T-helper 1 cell (primary cell): ENCODE measurements at regions not wholly inside any gene's neighbourhood (a gene's known extent, or its start where the extent isn't known, plus 50 kb on each side); places are given as distances from the start of the nearest gene placed in this dataset.

ENCODE experiments used
- DNase-seq, 5 donors: peaks; one replicate each; pipeline ENCODE4 v3.0.0-alpha.2; 2012 to 2020

DNA sequence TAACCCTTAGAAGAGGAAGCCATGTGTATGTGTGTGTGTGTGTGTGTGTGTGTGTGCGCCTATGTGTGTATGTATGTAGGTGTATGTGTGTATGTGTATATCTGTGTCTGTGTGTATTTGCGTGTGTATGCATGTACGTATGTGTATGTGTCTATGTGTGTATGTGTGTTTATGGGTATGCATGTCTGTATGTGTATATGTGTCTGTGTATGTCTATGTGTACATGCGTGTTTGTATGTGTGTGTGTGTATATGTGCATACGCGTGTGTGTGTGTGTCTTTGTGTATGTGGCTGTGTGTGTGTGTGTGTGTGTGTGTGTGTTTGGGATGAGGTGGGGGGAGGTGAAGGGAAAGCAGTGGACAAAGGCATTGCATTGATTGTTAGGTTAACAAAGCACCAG lies 380.2 kb downstream of the HRH4 start:
- no peak for DNase-seq

DNA sequence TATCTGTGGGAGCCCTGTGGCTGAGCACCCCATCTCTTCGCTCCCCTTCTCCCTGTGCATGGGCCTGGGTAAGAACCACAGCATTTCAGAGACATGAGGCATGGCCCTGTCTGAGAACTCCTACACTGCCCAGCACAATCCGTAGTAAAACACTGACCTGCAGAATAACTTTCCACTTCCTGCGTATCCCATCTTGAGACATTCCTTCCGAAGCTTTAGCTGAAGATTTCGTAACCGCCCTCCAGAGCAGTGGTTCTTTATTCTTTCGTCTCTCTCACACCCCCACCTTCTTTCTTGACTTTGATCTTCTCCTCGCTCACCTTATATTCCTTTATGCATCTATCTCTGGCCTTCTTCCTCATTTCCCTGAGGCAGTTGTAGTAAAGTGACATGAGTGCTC lies 381.1 kb downstream of the HRH4 start:
- no peak for DNase-seq

DNA sequence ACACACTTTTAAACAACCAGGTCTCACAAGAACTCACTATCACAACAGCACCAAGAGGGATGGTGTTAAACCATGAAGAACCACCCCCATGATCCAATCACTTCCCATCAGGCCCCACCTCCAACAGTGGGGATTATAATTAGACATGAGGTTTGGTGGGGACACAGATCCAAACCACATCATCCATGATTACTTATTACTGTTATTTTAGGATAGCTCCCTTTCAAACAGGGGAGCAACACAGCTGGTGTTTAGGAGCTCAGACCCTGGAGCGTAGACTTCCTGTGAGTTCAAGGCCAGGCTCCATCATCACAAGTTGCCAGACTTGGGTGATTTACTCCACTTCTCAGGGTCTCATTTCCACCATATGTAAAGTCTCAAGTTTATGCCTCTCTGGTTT lies 382.7 kb downstream of the HRH4 start:
- DNase-seq, result no peak

DNA sequence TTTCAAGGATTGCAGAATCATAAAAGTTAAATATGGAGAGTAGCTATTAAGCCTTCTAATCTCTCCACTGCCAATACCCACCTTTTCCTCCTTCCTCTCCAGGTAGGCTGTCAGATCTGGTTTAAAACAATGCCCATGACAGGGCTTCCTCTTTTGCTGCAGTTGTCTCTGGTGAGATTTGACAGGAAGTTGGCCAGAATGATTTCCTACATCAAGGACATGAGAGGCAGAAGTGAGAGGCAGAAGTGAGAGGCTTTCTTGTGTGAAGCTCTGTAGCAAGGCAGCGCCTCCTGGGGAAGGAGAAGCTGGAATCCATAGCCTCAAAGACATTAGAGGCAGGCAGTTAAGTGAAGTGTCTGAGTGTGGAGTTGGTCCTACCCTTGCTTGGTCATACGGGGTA lies 385.7 kb downstream of the HRH4 start:
- DNase-seq, result no peak

DNA sequence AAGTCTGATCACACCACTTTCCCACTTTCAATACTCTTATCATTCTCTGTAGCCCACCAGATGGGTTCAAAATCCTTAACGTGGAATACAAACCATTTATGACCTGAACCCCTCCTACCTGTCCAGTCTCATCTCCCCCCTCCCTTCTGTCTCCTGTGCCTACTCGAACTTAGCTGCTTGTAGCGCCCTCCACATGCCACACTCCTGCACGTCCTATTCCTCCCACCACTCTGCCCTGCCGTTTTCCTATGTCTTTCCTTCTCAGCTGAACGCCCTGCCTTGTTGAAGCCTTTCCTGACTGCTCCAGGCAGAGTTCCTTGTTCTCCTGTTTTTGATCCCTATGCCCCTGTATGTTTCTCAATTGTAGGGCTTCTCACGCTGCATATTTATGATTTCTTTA lies 390.1 kb downstream of the HRH4 start:
- no peak for DNase-seq

DNA sequence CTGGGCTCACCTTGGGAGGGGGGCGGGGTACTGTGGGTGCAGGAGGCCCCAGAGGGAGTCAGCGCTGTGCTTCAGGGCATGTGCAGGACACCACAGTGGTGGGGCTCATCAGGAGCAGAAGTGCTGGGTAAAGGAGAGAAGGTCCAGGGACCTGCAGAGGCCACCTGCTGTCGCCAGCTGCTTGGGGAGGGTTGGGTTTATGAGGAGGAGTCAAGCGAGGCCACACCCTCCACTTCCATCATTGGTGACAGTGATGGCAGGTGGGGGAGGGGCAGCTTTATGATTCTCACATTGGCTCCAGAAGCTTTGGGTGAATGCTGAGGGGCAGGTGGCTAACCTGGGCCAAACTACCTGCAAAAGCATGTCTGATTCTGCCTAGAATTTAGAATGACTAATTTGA lies 392.6 kb downstream of the HRH4 start:
- no peak for DNase-seq

DNA sequence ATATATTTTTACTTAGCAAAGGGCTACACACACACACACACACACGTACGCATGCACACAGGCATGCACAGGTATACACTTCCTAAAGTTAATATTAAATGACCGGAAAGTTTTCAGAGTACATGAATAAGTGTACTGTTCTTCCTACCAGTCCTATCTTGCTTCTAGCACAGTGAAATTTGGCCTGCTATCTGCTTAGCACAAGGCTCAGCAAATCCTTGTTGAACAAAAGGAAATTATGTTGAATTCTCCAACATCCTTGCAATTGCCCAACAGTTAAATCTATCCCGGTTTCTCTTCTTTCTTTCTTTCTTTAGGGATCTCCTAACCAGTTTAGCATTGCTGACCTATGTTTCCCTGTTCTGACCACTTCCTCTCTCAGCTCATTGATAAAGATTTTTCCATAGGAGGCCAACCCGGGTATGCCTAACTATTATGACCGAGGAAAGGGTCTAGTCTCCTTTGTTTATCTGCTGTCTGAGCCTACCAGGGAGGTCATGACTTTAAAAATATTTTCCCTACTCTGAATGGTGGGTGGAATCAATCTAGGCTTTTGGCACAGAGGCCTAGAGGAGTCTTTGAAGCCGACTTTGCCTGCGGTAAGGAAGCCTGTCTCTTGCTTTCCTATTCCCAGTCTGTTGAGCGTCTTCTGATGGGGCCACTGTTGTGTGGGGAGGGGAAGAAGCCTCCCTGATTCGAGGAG lies 400.7 kb downstream of the HRH4 start:
- no peak for DNase-seq

DNA sequence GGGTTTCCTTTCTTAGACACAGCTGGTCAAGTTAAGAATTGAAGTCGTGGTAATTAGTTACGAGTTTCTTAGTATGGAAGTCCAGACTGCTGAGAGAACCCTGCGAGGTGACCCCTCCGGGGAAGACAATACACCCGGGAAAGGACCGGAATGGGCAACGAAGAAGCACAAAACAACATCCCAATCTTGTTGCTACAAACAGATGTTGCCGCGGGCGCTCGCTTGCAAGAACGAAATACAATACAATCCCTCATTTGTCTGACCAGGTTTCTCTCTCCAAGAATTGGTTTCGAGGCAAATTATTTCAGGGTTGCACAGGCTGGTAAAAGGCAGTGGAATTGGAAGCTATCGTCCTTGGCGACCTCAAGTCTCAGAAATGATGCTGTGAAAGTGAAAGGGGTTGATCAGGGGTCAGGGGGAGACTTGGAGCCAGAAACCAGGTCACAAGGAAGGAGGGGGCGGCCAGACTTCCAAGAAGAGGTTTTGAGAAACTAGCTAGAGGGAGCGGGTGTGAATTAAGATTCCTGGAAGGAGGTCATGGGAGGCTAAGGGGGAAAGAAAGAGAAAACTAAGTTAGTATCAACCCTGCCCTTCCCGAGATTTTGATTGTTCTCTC lies 401.9 kb downstream of the HRH4 start:
- DNase-seq, result no peak

DNA sequence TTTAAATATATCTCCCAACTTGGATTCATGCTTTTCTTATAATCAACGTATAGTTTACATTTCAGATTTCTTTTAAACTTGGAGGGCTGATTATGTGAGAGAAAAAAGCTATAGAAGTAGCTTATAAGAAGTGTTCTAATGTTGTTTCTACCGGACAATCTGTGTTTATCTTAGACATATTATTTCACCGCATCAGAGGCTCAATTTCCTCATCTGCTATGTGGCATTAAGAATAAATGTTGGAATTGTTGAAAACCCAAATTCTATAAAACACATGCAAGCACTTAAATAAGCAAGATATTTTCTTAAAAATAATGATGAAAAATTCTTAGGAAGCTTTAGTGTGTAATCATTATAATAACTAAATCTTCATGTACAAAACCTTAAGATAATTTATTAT lies 407.9 kb downstream of the HRH4 start:
- DNase-seq, result no peak

DNA sequence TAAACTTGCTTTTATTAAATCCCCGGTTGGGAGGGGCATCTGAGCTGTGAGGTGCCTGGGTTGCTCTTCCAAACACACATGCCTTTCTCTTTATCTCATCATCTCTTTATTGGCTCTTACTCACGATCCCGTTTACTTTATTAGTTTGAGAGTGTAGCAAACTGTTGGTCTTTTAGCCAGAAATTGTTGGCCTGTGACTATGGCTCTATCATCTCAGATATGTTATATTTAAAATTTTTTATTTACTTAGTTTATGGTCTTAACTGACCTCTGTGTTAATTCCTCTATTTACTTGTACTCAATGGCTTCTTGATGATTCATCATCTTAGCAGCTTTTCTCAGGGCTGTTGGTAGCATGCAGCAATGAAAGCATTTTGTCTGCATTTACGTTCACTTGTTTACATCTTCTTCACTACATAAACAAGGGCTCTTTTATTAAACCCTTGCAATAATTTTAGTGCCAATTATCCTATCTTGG lies 408.4 kb downstream of the HRH4 start:
- no peak for DNase-seq

DNA sequence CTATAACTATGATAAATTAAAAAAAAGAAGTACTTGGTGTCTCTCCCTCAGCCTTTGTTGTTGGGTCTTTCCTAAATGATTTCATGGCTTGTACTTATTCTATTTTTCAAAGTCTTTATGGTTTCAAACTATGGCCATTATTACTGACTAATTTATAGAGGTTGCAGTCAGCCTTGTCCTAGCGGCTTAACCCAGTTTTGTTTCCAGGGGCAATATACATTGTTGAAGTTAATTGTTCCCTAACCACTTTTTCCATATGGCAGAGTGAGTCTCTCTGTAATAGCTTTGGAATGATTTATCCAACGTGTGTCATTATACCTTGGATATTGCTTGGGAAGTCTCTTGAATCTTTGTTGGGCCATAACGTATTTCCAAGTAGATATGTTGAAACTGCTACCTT lies 408.8 kb downstream of the HRH4 start:
- DNase-seq, result no peak

DNA sequence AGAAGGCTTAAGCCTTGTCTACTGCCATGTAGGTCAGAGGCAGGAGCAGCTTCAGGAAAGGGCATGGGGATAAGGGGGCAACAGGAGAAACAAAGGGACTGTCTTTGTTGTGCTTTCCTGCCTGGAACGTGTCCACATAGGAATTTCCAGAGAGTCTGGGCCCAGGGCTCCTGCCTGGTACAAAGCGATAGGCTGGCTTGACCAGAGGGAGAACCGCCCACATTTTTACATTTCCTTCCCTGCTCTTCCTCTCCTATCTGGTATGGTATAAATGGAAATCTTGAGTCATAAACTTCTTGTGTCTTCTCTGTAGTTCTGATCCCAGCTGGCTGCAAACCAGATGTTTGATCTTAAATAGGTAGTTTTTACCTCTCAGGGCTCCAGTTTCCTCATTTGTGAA lies 414.8 kb downstream of the HRH4 start:
- DNase-seq, result no peak

DNA sequence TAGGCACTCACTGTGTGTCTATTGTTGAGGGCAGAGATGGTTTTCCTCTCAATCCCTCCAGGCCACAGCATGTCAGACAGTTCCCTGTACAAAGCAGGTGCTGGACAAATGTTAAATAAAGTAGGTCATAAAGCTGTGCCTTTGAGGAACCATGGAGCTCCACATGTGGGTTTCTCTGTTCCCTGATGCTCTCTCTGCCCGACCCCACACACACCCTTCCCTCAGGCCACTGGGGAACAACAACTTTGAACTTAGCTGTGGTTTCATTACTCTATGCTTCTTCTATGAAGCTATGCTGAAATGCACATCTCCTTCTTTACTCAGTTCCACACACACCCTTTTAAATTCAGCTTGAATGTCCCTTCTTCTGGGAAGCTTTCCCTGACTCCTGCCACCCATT lies 415.3 kb downstream of the HRH4 start:
- DNase-seq, result no peak

DNA sequence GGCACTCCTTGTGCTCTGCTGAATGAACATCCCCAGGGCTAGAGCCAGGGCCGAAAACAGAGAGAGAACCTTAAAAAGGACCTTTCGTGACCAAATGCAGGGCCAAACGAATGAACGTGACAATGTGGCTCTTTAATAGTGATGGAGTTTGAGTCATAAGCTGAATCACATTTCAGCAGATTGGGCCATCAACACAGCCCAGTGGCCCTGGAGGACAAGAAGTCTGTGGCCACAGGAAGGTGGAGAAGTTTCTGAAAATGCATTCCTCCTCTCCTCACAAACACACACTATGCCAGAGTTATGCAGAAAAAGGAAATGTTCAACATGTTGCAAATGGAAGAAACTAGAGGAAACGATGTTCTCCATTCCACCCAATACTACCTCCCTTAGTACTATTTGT lies 415.8 kb downstream of the HRH4 start:
- no peak for DNase-seq

DNA sequence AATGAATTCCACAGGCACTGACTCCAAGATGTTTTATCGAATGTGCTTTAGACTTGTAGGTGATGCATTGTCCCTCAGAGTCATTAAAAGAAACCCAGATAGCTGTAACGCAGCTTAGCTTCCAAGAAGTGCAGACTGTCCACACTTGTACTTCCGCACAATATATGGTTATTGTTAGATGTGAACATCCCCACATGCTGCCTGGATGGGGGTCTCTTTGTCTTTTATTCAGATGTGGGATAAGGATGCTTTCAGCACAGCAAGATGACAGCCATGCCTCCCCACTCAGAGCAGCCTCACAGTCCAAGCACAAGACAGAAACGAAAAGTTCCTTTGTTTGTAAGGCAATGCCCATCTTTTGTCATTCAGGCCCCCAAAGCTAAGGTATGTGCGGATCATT lies 416.6 kb downstream of the HRH4 start:
- DNase-seq, result no peak

DNA sequence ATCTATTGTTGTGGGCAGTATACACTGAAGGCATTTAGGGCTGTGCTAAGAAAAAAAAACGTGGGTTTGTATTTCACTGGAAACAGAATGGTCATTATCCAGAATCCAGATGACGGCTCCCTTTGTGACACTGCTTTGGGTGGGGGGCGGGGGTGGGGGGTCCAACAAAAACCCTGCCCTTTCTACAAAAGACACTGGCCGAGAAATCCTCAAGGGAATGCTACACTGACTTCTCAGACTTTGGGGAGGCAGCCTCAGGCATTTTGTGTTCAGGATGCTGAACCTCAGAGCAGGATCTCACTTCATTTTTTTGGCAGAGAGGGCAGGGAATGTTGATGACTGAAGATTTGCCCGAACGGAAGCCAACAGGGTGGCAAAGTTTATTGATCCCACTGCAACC lies 417.1 kb downstream of the HRH4 start:
- DNase-seq, result no peak

DNA sequence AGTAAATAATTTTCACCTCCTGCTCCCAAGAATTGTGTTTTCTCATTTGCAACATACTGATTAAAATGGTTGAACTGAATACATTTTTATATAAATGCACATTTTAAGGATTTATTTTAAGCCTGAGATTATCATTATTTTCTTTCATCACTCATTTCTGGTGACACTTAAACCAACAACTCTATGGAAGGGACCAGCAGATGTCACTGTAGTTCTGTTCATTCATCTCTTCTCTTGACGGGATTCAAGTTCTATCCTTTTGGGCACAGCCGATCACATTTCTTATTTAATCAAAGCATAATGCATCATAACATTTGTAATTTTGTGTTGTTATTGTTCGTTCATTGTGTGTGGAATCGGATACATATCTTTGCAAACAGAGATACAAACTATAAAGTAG lies 417.9 kb downstream of the HRH4 start:
- no peak for DNase-seq

DNA sequence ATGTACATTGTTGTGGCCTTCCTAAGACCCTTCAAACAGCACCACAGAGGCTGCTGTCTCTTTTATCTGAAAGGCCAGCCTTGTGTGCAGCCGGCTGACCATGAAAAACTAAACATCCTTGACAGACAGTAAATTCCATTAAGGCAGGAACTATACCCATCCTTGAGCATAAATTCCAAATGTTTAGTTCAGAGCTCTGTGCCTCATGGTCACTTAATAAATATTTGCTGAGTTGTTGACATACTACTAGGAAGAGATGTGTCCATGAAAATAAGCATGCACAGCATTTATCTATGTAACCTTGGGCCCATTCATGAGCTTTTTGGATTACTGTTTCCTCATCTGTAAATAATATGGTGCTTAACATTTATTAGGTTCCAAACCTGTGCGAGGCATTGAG lies 424.8 kb downstream of the HRH4 start:
- no peak for DNase-seq

DNA sequence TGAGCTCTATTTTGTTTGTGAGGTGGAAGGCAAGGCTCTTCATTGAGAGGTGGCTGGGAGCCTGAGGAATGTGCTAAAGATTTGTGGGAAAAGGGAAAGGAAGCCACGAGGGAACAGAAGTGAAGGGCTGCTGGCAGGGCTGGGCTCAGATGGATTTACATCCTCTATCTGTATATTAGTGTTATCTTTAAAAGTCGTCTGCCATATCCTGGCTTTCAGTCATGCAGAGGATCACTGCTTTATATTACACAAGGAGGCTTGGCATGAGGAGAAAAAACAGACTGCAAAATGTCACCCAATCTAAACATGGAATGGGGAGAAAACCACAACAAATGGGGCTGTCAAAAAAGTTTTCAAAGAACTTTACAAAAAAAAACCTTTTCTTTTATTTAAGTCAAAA lies 434.4 kb downstream of the HRH4 start:
- DNase-seq, result no peak

DNA sequence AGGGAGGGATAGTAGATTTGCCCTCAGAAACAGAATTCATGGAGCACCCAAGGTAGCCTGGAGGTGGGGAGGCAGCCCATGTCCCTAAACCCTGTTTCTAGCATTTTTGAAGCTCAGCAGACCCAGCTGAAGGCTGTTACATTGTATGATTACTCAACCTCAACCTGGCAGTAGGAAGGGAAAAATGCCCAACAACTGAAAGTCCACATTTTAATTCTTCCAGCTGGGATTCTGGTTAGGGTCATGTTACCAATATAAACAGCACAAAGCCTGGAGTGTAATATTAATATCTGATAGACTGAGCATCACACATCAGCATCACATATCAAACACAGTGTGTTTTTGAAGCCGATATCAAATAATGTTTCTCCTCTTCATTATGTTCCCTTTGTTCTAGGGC lies 437.0 kb downstream of the HRH4 start:
- no peak for DNase-seq

DNA sequence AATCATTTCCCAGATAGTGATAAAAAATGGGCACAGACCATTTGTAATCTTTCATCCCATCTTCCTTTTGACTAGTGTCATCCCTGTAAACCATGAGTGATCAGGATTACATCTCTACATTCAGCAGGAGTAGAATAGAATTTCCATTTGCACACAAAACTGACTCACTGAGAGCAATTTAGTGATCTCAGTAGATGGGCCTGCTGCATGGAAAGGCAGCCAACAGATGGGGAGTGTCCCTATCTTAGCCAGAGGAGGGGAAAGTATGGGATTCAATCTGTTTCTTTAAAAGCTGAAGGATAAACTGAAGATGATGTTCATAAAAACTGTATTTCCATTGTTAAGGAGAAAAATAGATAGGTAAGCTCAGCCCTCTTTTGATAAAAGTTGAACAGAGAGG lies 441.7 kb downstream of the ZNF521 start:
- DNase-seq, result no peak

DNA sequence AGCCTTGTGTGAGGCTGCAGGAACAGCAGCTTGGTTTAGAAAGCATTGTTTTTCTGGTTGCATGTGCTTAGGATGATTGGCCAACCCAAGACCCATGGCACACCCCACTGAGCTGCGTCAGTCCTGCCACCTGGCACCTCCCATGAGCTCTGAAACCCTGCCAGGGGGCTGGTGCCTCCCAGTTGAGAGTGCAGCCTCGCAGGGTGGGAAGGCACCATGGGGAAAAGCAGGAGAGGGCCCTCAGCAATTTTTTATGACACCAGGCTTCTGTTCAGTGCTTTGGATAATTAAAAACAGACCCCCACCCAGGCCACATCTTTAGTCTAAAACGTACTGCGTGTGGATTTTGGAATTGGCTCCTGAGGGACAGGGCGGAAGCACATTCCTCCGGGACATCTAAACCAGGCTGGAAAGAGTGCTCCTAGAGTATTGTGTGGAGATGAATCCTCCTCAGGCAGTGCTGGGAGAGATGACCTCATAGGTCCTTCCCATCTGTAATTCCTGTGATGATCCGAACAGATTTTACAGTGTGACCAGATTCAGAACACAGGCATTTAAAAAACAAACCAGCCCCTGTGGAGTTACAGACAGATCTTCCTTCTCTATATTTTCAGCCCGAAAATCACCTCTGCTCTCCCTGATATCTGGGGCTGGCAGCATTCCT lies 438.3 kb downstream of the ZNF521 start:
- DNase-seq, result no peak

DNA sequence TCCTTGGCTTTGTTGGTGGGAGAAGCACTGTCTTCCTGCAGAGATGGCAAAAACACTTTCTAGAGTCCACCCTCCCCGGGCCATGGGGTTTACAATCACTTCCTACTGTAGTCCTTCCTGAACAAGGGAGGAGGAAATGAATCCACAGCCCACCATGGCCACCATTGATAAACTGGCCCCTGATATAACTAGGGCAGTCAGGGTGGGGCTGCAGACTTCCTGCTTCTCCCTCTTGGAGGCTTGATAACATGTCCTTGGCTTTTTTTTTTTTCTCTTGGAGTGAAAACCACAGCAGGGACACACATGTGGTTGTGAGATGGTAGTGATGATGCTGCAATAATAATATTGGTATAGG lies 437.8 kb downstream of the ZNF521 start:
- DNase-seq, result no peak

DNA sequence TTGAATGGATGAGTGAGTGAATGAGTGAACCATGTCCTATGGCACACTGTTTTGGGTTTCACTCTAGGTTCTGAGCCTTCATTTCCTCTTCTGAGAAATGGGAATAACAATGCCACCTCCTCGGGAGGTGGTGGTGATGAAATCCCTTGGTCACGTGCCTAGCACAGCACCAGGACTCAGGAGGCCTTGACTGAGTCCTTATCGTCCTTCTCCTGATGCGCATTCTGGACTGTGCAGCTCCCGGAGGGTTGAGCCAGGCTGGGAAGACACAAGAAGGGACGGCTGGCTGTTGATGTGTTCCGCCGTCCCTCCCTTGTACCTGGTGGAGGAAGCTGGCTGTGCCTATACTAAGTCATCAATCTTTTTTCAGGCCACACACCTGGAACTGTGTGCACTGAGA lies 437.3 kb downstream of the ZNF521 start:
- no peak for DNase-seq

DNA sequence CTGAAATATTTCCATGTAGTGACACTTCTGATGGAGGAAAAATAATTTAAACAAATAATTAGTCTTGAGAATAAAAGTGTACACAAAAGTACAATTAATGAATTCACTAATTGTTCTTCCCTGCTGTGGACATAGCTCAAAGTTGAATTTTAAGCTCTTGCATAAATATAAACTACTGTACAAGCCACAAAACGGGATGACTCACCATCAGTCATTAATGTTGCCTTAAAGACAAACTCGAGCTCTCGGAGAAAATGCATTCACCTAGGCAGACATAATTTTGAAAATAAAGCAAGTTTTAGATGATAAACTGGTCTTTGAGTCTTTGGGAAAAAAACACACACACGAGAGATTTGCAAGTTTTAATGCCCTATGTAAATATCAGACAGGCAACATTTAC lies 436.4 kb downstream of the ZNF521 start:
- DNase-seq, result no peak
